ENCODE measurements at regions not wholly inside any gene's neighbourhood (a gene's known extent, or its start where the extent isn't known, plus 50 kb on each side); places are given as distances from the start of the nearest gene placed in this dataset.

DNA sequence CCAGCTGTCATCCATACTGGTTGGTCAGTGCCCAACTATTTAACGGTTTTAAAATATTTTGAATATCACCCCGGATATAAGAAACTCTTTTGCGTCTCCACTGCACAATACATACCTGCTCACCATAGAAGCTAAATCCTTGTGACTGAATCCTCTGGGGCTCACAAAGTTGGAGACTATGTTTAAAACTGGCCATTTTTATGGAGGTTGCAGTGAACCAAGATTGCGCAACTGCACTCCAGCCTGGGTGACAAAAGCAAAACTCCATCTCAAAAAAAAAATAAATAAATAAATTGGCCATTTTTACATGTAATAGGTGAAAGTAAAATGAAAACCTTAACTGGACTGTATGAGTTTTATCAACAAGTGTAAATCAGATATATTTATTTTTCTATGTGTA, 55.6 kb upstream of the TMEM17 start:
- intact Hi-C loops (cut with DNase I), result no loop called here

DNA sequence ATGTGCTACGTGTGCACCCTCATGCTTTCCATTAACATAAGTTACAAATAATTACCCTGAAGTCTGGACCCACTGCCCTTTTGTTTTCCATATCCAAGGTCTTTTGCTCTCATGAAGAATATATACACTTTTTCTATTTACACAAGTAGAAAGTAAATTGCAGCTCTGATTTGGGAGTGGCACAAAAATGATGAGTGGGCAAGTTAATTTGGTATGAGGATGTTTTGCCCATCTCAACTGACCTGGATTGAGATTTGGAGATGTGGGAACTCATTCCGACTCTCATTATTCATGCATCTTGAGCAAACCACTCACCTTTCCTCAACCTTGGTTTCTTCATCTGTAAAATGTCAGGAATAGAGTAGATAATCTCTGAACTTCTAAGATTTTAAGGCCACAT, 53.6 kb upstream of the TMEM17 start:
- H3K9me3 ChIP-seq (ENCODE audit: control insufficient read depth in 2 of 3, insufficient read depth in 1 of 3, low read length in 3 of 3), result no peaks in the 10 kb centered on the region
- H3K27me3 ChIP-seq (ENCODE audit: control insufficient read depth, insufficient read depth, low read length), result no peaks in the 10 kb centered on the region
- TF ChIP-seq, protein P1, sequence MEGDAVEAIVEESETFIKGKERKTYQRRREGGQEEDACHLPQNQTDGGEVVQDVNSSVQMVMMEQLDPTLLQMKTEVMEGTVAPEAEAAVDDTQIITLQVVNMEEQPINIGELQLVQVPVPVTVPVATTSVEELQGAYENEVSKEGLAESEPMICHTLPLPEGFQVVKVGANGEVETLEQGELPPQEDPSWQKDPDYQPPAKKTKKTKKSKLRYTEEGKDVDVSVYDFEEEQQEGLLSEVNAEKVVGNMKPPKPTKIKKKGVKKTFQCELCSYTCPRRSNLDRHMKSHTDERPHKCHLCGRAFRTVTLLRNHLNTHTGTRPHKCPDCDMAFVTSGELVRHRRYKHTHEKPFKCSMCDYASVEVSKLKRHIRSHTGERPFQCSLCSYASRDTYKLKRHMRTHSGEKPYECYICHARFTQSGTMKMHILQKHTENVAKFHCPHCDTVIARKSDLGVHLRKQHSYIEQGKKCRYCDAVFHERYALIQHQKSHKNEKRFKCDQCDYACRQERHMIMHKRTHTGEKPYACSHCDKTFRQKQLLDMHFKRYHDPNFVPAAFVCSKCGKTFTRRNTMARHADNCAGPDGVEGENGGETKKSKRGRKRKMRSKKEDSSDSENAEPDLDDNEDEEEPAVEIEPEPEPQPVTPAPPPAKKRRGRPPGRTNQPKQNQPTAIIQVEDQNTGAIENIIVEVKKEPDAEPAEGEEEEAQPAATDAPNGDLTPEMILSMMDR (IDR thresholded peaks at IDR 0.05; ENCODE audit: borderline replicate concordance, extremely low read depth, insufficient read depth), result no peak
- H3K4me1 ChIP-seq (ENCODE audit: control insufficient read depth in 2 of 3, insufficient read depth in 2 of 3, low read depth in 1 of 3, low read length in 3 of 3), result no peaks in the 10 kb centered on the region
- intact Hi-C loops (cut with DNase I), result no loop called here
- H3K27ac ChIP-seq (ENCODE audit: low read depth in 2 of 2, low read length in 2 of 2), result no peak overlapping the region
- H3K36me3 ChIP-seq (ENCODE audit: control insufficient read depth in 2 of 3, insufficient read depth in 3 of 3, low read length in 3 of 3), result no peaks in the 10 kb centered on the region
- no peak overlapping the region for H3K9ac ChIP-seq (ENCODE audit: low read length in 3 of 3)
- H3K4me3 ChIP-seq (ENCODE audit: low read length in 3 of 3), result no peak overlapping the region
- FAIRE-seq (no peak), DNase-seq (no peak)

More for the DNA sequence above, 55.6 kb upstream of the TMEM17 start:
- DNase-seq (no peak), FAIRE-seq (no peak)
- H3K4me1 ChIP-seq (ENCODE audit: control insufficient read depth in 2 of 3, insufficient read depth in 2 of 3, low read depth in 1 of 3, low read length in 3 of 3), result no peaks in the 10 kb centered on the region
- no peaks in the 10 kb centered on the region for H3K9me3 ChIP-seq (ENCODE audit: control insufficient read depth in 2 of 3, insufficient read depth in 1 of 3, low read length in 3 of 3)
- no peaks in the 10 kb centered on the region for H3K36me3 ChIP-seq (ENCODE audit: control insufficient read depth in 2 of 3, insufficient read depth in 3 of 3, low read length in 3 of 3)
- no peak overlapping the region for H3K27ac ChIP-seq (ENCODE audit: low read depth in 2 of 2, low read length in 2 of 2)
- no peaks in the 10 kb centered on the region for H3K27me3 ChIP-seq (ENCODE audit: control insufficient read depth, insufficient read depth, low read length)
- no peak overlapping the region for H3K9ac ChIP-seq (ENCODE audit: low read length in 3 of 3)
- no peak overlapping the region for H3K4me3 ChIP-seq (ENCODE audit: low read length in 3 of 3)
- TF ChIP-seq, protein P1 (IDR thresholded peaks at IDR 0.05; ENCODE audit: borderline replicate concordance, extremely low read depth, insufficient read depth), result no peak

DNA sequence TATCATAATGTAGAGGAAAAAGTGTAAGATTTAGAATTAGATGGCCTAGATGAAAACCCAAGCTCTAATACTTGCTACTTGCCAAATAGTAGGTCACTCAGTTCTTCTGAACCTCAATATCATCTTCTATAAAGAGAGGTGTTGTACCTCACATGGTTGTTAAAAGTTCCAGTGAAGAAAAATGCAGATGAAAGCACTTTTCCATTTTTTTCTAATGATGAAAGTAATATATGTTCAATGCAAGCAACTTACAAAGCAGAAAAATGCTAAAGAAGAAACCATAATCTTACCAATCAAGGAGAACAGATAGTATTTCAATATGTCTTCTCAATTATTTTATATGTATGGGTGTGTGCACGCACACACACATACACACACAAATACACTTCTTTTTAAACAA, 52.7 kb upstream of the TMEM17 start:
- TF ChIP-seq, protein P1 (IDR thresholded peaks at IDR 0.05; ENCODE audit: borderline replicate concordance, extremely low read depth, insufficient read depth), result no peak
- no peaks in the 10 kb centered on the region for H3K4me1 ChIP-seq (ENCODE audit: control insufficient read depth in 2 of 3, insufficient read depth in 2 of 3, low read depth in 1 of 3, low read length in 3 of 3)
- H3K27ac ChIP-seq (ENCODE audit: low read depth in 2 of 2, low read length in 2 of 2), result no peak overlapping the region
- no peaks in the 10 kb centered on the region for H3K9me3 ChIP-seq (ENCODE audit: control insufficient read depth in 2 of 3, insufficient read depth in 1 of 3, low read length in 3 of 3)
- intact Hi-C loops (cut with DNase I), result no loop called here
- no peak overlapping the region for H3K9ac ChIP-seq (ENCODE audit: low read length in 3 of 3)
- FAIRE-seq, result no peak
- H3K4me3 ChIP-seq (ENCODE audit: low read length in 3 of 3), result no peak overlapping the region
- no peak for DNase-seq
- no peaks in the 10 kb centered on the region for H3K36me3 ChIP-seq (ENCODE audit: control insufficient read depth in 2 of 3, insufficient read depth in 3 of 3, low read length in 3 of 3)
- no peaks in the 10 kb centered on the region for H3K27me3 ChIP-seq (ENCODE audit: control insufficient read depth, insufficient read depth, low read length)

DNA sequence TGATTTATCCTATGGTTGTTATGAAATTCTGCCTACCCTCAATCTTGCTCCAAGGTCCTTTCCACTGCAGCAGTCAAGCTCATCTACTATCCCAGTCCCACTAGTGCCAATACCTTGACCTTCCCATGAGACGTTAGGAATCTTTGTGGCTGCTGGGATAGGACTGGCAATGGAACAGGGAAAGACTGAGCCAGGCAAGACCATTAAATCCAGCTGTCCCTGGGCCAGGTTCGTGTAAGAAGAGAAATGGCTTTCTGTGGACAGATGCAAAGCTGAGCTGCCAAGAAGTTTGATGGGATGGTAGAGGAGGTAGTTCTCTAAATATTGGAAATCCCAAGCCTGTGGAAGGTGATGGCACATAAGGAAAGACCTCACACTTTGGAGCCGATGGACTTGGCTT, 50.1 kb upstream of the TMEM17 start:
- no peaks in the 10 kb centered on the region for H3K36me3 ChIP-seq (ENCODE audit: control insufficient read depth in 2 of 3, insufficient read depth in 3 of 3, low read length in 3 of 3)
- FAIRE-seq (no peak), DNase-seq (no peak)
- intact Hi-C loops (cut with DNase I), result no loop called here
- H3K4me3 ChIP-seq (ENCODE audit: low read length in 3 of 3), result no peak overlapping the region
- TF ChIP-seq, protein P1 (IDR thresholded peaks at IDR 0.05; ENCODE audit: borderline replicate concordance, extremely low read depth, insufficient read depth), result no peak
- no peaks in the 10 kb centered on the region for H3K4me1 ChIP-seq (ENCODE audit: control insufficient read depth in 2 of 3, insufficient read depth in 2 of 3, low read depth in 1 of 3, low read length in 3 of 3)
- H3K9me3 ChIP-seq (ENCODE audit: control insufficient read depth in 2 of 3, insufficient read depth in 1 of 3, low read length in 3 of 3), result no peaks in the 10 kb centered on the region
- H3K27ac ChIP-seq (ENCODE audit: low read depth in 2 of 2, low read length in 2 of 2), result no peak overlapping the region
- H3K27me3 ChIP-seq (ENCODE audit: control insufficient read depth, insufficient read depth, low read length), result no peaks in the 10 kb centered on the region
- no peak overlapping the region for H3K9ac ChIP-seq (ENCODE audit: low read length in 3 of 3)
